ENCODE measurements at regions not wholly inside any gene's neighbourhood (a gene's known extent, or its start where the extent isn't known, plus 50 kb on each side); places are given as distances from the start of the nearest gene placed in this dataset.

DNA sequence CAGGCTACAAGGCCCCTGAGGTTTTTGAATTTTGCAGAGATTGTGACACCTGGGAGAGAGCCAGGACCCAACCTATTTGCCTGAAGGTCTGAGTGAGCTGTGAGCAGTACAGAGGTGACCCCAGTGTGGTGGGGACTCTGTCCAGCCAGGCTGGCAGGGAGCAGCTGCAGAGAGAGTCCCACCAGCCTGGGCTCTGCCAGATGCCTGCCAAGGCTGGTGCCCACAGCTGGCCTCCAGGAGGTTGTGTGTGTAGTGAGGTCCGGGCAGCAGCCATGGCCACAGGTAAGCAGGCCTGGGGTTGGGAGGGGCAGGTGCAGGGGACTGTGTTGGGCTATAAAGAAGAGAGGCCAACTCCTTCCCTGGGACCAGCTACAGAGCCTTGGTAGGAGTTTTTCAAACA, 144.8 kb downstream of the CRYBB2 start:
- H3K79me1 ChIP-seq (ENCODE audit: low read depth, low read length), result peaks cover 19% of the 10 kb centered on the region
- H3K27me3 ChIP-seq (replicated peaks in 1 of 4; ENCODE audit: control insufficient read depth in 3 of 4, extremely low read depth in 1 of 4, insufficient read depth in 3 of 4, low read length in 3 of 4), result no peaks in the 10 kb centered on the region
- no peaks in the 10 kb centered on the region for H3K9me3 ChIP-seq (ENCODE audit: insufficient read depth in 2 of 2, low read depth in 1 of 2, low read length in 1 of 2)
- POLR2A ChIA-PET (ENCODE audit: partially characterized antibody), result no interaction called here
- no peak overlapping the region for H3K27ac ChIP-seq (ENCODE audit: low read depth, low read length)
- no peak for FAIRE-seq
- H2BK12ac ChIP-seq (ENCODE audit: low read depth, low read length), result no peak overlapping the region
- no peak overlapping the region for H3K14ac ChIP-seq (ENCODE audit: insufficient read length)
- H3K36me3 ChIP-seq (ENCODE audit: control insufficient read depth in 2 of 4, insufficient read depth in 4 of 4, low read length in 3 of 4), result peaks cover 0 to 6% (median 3%) of the 10 kb centered on the region in 4 experiments; a peak in 2 of 8 replicates
- H4K8ac ChIP-seq (ENCODE audit: extremely low read depth, insufficient read depth, low read length), result no peak overlapping the region
- 90% methylated on average over 1 of the region's 1 CpG; no CpG with 5 or more reads in 1 of the 2 experiments for WGBS, 2 experiments (ENCODE audit: extremely low coverage in 1 of 2, insufficient coverage in 1 of 2, insufficient read length in 1 of 2, insufficient replicate concordance in 2 of 2, low coverage in 1 of 2, low lambda C conversion rate in 2 of 2, missing lambda C conversion rate in 1 of 2)
- no peak overlapping the region for H2BK15ac ChIP-seq (ENCODE audit: low read length)
- no peak overlapping the region for H3K4me2 ChIP-seq (ENCODE audit: insufficient read depth in 1 of 2, low read depth in 2 of 2, low read length in 2 of 2)
- no peak overlapping the region for H4K5ac ChIP-seq (ENCODE audit: insufficient read length, low read depth, low read length)
- H3K23ac ChIP-seq (ENCODE audit: insufficient read length), result no peak overlapping the region
- H2BK5ac ChIP-seq (ENCODE audit: low read depth, low read length), result no peak overlapping the region
- CTCF ChIA-PET (ENCODE audit: partially characterized antibody), result interaction anchor here (0.6 to 2.8 kb wide), 4 partner anchors 10 to 472 kb away, joined by 3 to 11 read pairs (median 6); no protein-coding TSS in a partner anchor
- no peak overlapping the region for H2BK120ac ChIP-seq (replicated peaks; ENCODE audit: low read depth, low read length)
- no peak for DNase-seq (ENCODE audit: low read depth in 1 of 2, low spot score in 2 of 2)
- H4K91ac ChIP-seq (replicated peaks; ENCODE audit: insufficient read length, low read length), result no peak overlapping the region
- H3K4me1 ChIP-seq (replicated peaks in 1 of 4; ENCODE audit: control insufficient read depth in 3 of 4, insufficient read depth in 4 of 4, low read length in 3 of 4), result peaks cover 0 to 4% (median 0%) of the 10 kb centered on the region in 4 experiments; a peak in 2 of 7 replicates
- peaks cover 0 to 4% of the 10 kb centered on the region in 2 experiments; a peak in 1 of 4 replicates for H3K79me2 ChIP-seq (ENCODE audit: control insufficient read depth in 1 of 2, insufficient read depth in 2 of 2, low read length in 2 of 2)
- H3K4me3 ChIP-seq (ENCODE audit: extremely low read depth in 1 of 4, insufficient read depth in 2 of 4, low read depth in 3 of 4, low read length in 4 of 4), result no peak overlapping the region
- H3K23me2 ChIP-seq (ENCODE audit: low read depth, low read length), result no peaks in the 10 kb centered on the region
- H2AK5ac ChIP-seq (ENCODE audit: low read depth, low read length), result no peak overlapping the region
- no peak overlapping the region for H3K9ac ChIP-seq (replicated peaks in 1 of 4; ENCODE audit: extremely low read depth in 1 of 4, low read depth in 3 of 4, low read length in 3 of 4)
- H2BK20ac ChIP-seq (ENCODE audit: low read length), result no peak overlapping the region
- no peak overlapping the region for H2AFZ ChIP-seq (ENCODE audit: low read length)
- no peak overlapping the region for H3K4ac ChIP-seq (replicated peaks; ENCODE audit: insufficient read length, low read depth, low read length)
- H4K20me1 ChIP-seq (replicated peaks in 1 of 2; ENCODE audit: control insufficient read depth in 1 of 2, insufficient read depth in 2 of 2, low read length in 2 of 2), result peaks cover 7 to 21% of the 10 kb centered on the region in 2 experiments
- no peak overlapping the region for H3K56ac ChIP-seq (replicated peaks; ENCODE audit: insufficient read length, low read depth, low read length)
- no peak overlapping the region for H3K18ac ChIP-seq (ENCODE audit: extremely low read depth, low read length)
- no peak for TF ChIP-seq CTBP2 (IDR thresholded peaks at IDR 0.05; ENCODE audit: borderline replicate concordance, insufficient read depth, insufficient read length, low read length)
- no peak for TF ChIP-seq PHF8 (conservative IDR thresholded peaks at IDR 0.05; ENCODE audit: low read depth, low read length)
- TF ChIP-seq CHD1 (IDR thresholded peaks at IDR 0.05; ENCODE audit: low read depth, low read length), result no peak

All from H1 (cell line).